Transverse colon (tissue), 4 donors: ENCODE measurements at regions not wholly inside any gene's neighbourhood (a gene's known extent, or its start where the extent isn't known, plus 50 kb on each side); places are given as distances from the start of the nearest gene placed in this dataset.

Experiments used
- EP300 ChIP-seq: sonication (generic); formaldehyde crosslinking; IDR thresholded peaks from one replicate; pipeline ENCODE4 v1.6.1; 2017; ENCODE audit warnings: antibody characterized with exemption, low read depth
- POLR2A ChIP-seq: fragments of 450-650 bp; IDR thresholded peaks from one replicate; pipeline ENCODE4 v1.6.1; 2016; ENCODE audit warnings: antibody characterized with exemption, mild to moderate bottlenecking, moderate library complexity
- POLR2AphosphoS5 ChIP-seq, 3 donors: sonication (generic); formaldehyde crosslinking; IDR thresholded peaks; one replicate each; pipeline ENCODE4 v1.6.1; 2016; ENCODE audit warnings: antibody characterized with exemption in 3 of 3
- TF ChIP-seq, protein P1 (sequence below), 5 experiments: fragments of 200-600 bp in 3 of 5; fragments of 450-650 bp in 2 of 5; sonication (generic) in 3 of 5; IDR thresholded peaks; 1 replicate in 2 of 5; 2 replicates in 3 of 5; pipeline ENCODE4 v1.5.1; 2016 to 2017; ENCODE audit warnings: antibody characterized with exemption in 5 of 5, inconsistent platforms in 3 of 5, mild to moderate bottlenecking in 2 of 5, moderate library complexity in 1 of 5

DNA sequence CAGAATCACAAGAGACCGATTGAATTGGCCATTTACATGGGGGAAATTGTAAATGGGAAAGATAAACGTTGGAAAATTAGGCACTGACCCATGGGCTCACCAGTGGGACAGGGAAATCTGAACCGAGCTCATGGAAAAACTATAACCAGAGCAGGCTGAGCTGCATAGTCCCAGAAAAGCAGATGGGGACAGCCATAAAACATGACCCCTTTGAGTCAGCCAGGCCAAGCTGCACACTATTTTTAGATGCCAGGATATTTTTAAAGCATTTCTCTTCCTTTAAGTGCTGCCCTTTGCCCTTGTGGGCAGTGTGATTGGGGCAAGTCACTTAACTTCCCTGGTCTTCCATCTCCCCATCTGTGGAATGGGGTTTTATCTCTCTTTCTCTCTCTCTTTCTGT lies 184.1 kb downstream of the FOXD2 start:
- TF ChIP-seq POLR2A (no peak), POLR2AphosphoS5 (IDR thresholded peaks at IDR 0.05) (no peak), EP300 (no peak)
- TF ChIP-seq, protein P1, sequence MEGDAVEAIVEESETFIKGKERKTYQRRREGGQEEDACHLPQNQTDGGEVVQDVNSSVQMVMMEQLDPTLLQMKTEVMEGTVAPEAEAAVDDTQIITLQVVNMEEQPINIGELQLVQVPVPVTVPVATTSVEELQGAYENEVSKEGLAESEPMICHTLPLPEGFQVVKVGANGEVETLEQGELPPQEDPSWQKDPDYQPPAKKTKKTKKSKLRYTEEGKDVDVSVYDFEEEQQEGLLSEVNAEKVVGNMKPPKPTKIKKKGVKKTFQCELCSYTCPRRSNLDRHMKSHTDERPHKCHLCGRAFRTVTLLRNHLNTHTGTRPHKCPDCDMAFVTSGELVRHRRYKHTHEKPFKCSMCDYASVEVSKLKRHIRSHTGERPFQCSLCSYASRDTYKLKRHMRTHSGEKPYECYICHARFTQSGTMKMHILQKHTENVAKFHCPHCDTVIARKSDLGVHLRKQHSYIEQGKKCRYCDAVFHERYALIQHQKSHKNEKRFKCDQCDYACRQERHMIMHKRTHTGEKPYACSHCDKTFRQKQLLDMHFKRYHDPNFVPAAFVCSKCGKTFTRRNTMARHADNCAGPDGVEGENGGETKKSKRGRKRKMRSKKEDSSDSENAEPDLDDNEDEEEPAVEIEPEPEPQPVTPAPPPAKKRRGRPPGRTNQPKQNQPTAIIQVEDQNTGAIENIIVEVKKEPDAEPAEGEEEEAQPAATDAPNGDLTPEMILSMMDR (IDR thresholded peaks at IDR 0.05), result no peak
